ENCODE measurements at regions not wholly inside any gene's neighbourhood (a gene's known extent, or its start where the extent isn't known, plus 50 kb on each side); places are given as distances from the start of the nearest gene placed in this dataset.

- Histone ChIP-seq H2BK15ac (ENCODE audit: low read depth, low read length) (no peak overlapping the region), H3K9me3 (ENCODE audit: control insufficient read depth, low read depth, low read length) (no peaks in the 10 kb centered on the region), H3K18ac (ENCODE audit: insufficient read length, low read depth, low read length) (no peak overlapping the region), H3K9ac (ENCODE audit: extremely low read depth, insufficient read length, low read length) (no peak overlapping the region), H3K23me2 (ENCODE audit: insufficient read length, low read depth, low read length, poor library complexity, severe bottlenecking) (no peaks in the 10 kb centered on the region), H4K20me1 (ENCODE audit: control insufficient read depth, insufficient read depth, insufficient read length) (no peaks in the 10 kb centered on the region), H4K8ac (replicated peaks; ENCODE audit: insufficient read length, low read depth, low read length) (no peak overlapping the region), H2BK12ac (ENCODE audit: insufficient read length, low read depth, low read length) (no peak overlapping the region), H3K4ac (ENCODE audit: low read depth, low read length) (no peak overlapping the region), H4K5ac (ENCODE audit: insufficient read length, low read depth, low read length) (no peak overlapping the region), H2BK5ac (ENCODE audit: insufficient read length, low read length) (no peak overlapping the region), H3K79me2 (ENCODE audit: insufficient read depth, low read length) (no peaks in the 10 kb centered on the region), H3T11ph (ENCODE audit: low read length) (no peak overlapping the region), H3K27ac (ENCODE audit: insufficient read length, low read depth, low read length) (no peak overlapping the region), H3K79me1 (ENCODE audit: insufficient read depth, low read depth, low read length, poor library complexity, severe bottlenecking) (no peaks in the 10 kb centered on the region), H3K56ac (ENCODE audit: insufficient read length, low read depth, low read length) (no peak overlapping the region), H3K14ac (ENCODE audit: insufficient read depth, low read length) (no peak overlapping the region), H3K23ac (ENCODE audit: insufficient read length, low read depth, low read length) (no peak overlapping the region), H3K27me3 (ENCODE audit: insufficient read depth, low read length) (no peaks in the 10 kb centered on the region), H2BK20ac (ENCODE audit: low read depth, low read length, poor library complexity, severe bottlenecking) (no peak overlapping the region), H3K4me2 (ENCODE audit: insufficient read depth, insufficient read length, low read length) (no peak overlapping the region), H3K4me1 (ENCODE audit: insufficient read depth, low read length) (no peaks in the 10 kb centered on the region), H2BK120ac (ENCODE audit: low read depth, low read length, poor library complexity, severe bottlenecking) (no peak overlapping the region), H2AK5ac (ENCODE audit: insufficient read length, low read length) (no peak overlapping the region), H4K91ac (ENCODE audit: insufficient read length, low read depth, low read length) (no peak overlapping the region), H2AFZ (ENCODE audit: low read length) (no peak overlapping the region)
- H3K36me3 Mint-ChIP-seq (ENCODE audit: insufficient read depth in 1 of 3, low read depth in 3 of 3) = peaks cover 0 to 5% (median 0%) of the 10 kb centered on the region in 3 experiments; a peak in 1 of 7 replicates
- TF ChIP-seq CTCF (conservative IDR thresholded peaks at IDR 0.05) = no peak
- no peaks in the 10 kb centered on the region for H3K9me3 Mint-ChIP-seq
- H3K4me3 Mint-ChIP-seq = no peak overlapping the region; a peak in 1 of 5 replicates
- H3K27me3 Mint-ChIP-seq (ENCODE audit: low read depth) = no peaks in the 10 kb centered on the region
- WGBS (ENCODE audit: extremely low coverage, insufficient read length, low lambda C conversion rate) = no CpG with 5 or more reads among the region's 4 CpGs
- H3K4me1 Mint-ChIP-seq = no peaks in the 10 kb centered on the region
- DNase-seq = no peak
- no peak overlapping the region for H3K27ac Mint-ChIP-seq
Observed at GRCh38 chr6:121837545-121838229, 402.2 kb downstream of the GJA1 start.

Data from H9 (cell line).